Inflammatory macrophage (primary cell): ENCODE measurements at regions not wholly inside any gene's neighbourhood (a gene's known extent, or its start where the extent isn't known, plus 50 kb on each side); places are given as distances from the start of the nearest gene placed in this dataset.

Experiments used
- DNase-seq, 2 donors: peaks; one replicate each; pipeline ENCODE4 v3.0.0-alpha.2; 2020 to 2022

- DNase-seq = peak in 1 of 2 donors; percentile 1
These were observed 115.8 kb downstream of the MRPL14 start for GRCh38 chr6:44011350-44011920.

GRCh38 chr6:44010411-44011349 is 116.6 kb downstream of the MRPL14 start:
- DNase-seq = peak; percentile 58 to 91

DNA sequence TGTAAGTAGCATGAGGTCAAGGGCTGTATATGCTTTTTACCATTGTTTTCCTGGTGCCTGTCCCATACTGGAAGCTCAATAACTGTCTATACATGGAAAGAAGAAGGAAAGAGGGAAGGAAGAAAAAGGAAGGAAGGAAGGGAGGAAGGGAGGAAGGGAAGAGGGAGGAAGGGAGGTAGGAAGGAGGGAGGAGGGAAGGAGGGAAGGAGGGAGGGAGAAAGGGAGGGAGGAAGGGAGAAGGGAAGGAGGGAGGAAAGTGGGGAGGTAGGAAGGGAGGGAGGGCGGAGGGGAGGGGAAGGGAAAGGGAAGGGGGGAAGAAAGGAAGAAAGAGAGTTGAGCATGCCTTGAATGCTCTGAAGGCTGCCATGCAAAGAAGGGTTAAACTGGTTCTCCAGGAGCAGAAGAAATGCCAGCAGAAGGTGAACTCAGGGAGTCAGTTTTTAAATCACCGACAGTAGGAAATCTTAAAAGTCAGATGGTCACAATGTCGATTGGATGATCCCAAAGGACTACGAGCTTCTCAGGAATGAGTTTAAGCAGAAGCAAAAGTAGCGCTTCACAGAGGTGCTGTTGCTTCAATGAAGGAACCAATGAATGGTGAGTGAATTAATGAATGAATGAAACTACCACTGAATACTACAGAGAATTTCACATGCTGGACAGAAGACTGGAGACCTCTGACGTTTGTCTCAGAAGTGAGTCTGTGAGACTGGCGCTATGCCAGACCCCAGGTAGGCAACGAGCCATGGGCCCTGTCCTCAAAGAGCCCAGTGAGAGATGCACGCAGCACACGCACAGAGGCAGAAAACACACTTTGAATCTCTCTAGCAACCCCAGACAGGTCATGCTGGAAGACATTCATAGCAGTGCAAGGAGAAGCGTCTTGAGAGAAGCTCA is 117.6 kb downstream of the MRPL14 start:
- DNase-seq = no peak

- no peak for DNase-seq
These were observed 118.4 kb downstream of the MRPL14 start for GRCh38 chr6:44008821-44009370.

GRCh38 chr6:44007818-44008621 is 119.2 kb downstream of the MRPL14 start:
- no peak for DNase-seq

DNA sequence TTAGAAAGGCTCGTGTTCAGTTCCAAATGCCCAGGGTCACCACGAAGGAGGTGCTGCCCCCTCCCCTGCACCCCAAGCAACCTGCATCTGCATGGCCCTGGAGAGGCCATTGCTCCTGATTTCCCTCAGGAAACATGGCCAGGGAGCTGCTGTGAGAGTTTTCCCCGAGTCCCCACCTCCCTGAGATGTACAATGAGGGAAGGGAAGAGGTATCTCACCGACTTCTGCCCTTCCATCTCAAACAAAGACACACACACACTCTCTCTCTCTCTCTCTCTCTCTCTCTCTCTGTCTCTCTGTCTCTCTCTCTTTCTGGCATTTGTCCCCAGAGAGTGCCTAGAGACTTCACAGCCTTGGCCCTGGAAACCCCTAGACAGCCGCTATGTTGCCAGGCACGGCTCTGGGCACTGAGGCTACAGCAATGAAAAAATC is 120.4 kb downstream of the MRPL14 start:
- no peak for DNase-seq

GRCh38 chr6:44006123-44006871 is 121.0 kb downstream of the MRPL14 start:
- no peak for DNase-seq

DNA sequence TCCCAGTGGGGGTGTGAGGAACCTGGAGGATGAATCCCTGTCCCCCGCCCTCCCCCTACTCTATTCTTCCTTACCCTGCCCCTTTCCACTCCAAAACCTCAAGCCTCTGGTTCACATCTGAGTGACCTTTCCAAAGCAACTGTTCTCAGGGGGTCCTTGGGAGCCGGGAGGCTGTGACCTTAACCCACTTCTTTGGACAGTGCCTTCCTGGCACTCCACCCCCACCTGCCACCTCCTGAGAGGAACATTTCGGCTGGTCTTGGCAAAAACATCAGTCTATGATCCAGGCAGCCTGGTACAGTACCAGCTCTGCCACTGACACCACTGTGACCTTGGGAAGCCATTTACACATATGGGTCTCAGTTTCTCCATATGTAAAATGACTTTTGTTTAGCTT is 121.7 kb downstream of the MRPL14 start:
- no peak for DNase-seq

- DNase-seq = peak in 1 of 2 donors; percentile 21
These were observed 122.4 kb downstream of the MRPL14 start for GRCh38 chr6:44004625-44005506.

DNA sequence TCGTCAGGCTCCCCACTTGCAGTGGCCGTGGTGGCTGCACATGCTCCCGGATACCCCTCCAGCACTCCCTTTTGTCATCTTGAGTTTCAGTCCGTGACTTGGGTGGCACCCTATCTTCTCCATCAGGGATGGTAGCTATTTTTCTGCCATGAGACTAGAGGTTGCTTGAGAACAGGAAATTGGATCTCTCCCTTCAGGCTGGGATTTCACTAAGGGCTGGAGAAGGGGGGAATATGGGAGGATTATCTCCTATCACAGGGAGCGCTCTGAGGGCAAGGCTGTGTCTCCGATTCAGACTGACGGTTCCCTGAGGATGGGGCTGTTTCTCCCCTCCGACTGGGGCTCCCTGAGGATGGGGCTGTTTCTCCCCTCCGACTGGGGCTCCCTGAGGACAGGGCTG is 123.1 kb downstream of the MRPL14 start:
- no peak for DNase-seq

- no peak for DNase-seq
These were observed 123.7 kb downstream of the MRPL14 start for GRCh38 chr6:44003345-44004061.

DNA sequence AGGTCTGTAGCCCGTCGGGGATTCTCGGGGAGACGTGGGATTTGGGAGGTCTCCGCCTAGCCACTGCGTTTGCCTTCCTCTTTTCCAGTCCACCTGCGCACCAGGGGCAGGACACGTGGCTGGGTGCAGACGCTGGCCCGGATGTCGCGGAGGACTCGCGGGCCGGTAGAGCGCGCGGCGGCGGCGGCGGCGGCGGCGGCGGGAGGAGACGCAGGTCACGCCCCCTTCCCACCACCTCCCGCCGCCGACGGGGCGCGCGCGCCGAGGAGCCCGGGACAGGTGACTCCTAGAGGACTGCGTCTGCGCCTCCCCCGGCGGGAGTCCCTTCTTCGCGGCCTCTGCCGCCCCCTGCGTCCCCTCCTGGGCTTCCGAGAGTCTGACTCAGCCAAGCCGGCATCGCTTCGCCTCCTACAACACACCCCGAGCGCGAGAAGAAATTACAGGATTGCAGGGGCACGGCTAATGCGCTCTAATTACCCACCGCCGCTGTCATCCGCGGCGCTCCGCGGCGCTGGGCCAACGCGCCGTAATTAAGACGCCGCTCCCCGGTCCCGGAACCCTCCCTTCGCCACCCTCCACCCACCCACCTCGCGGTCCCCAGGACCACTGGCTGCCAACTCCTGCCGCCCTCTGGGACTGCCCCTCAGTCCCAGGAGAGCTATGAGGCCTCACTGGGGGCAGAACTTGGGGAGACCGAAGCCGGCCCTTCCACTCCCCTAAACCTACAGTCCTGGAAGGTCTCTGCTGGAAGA is 124.5 kb downstream of the MRPL14 start:
- peak in 1 of 2 donors; percentile 28 for DNase-seq

DNA sequence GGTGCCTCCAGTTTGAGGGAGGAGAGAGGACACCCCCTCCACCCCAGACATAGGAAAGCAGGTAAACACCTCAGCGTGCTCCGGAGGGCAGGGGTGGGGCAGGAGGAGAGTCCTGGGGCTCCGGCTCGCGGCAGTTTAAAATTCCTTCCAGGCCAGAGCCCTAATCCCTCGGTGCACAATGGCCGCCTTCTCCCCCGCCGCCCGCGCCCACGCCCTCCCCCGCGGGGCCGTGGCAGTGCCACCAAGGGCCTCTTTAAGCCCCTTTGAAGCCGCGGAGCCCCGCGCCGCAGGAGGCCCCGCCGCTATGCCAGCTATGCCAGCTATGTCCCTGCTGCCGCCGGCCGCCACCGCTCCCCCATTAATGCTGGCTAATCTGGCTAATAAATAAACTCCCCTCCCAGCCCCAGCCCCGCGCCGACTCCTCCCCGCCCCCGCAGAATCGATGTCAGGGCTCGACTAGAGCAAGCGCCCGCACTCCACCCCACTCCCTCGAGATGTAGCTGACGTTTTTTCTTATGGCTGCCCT is 125.1 kb downstream of the MRPL14 start:
- no peak for DNase-seq

DNA sequence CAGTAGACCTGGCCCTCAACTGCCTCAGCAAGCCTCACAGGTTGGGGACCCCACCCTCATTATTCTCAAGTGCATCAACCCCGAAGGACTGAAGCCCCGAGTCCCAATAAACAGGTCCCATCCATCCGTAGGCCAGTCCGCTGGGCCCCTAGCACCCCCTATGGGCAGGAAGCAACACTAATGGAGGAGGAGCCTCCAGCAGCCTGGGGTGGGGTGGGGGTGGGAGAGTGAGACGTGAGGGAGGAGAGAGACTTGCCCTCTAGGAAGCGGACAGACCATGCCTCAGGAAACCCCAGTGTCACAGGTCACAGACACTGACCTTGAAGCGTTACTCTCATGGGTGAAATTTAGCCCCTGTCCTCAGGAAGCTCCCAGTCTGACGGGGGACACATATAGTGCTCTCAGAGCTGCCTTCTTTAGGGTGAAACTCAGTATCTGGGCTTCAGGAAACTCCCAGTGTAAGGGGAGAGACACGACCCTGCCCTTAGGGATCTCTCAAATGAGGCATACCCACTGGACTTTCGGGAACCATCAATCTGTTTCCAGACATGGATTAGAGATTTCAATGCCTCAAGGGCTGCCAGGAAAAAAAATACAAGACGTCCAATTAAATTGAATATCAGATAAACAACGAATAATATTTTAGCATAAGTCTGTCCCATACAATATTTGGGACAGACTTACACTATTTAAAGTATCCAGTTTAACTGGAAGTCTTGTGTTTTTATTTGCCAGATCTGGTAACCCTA is 125.8 kb downstream of the MRPL14 start:
- DNase-seq = no peak

- DNase-seq = peak; percentile 42 to 68
These were observed 126.9 kb downstream of the MRPL14 start for GRCh38 chr6:44000164-44000842.

DNA sequence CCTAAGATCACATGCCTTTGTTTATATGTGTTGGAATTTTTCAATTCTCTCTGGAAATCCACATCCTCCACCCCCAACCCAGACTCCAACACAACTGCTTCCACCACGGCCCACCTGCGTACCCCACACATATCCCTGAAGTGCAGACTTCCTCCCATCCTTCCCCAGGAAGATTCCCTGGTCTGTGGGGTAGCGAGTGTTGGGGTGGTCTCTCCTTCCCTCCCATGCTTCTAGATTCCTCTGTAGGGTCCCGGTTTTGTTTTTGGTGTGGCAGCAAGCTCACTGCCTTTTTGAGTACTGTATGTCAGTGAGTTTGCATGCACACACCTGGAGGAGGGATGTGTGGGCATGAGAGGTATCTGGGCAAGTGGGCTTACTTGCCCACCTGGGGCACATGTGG is 127.6 kb downstream of the MRPL14 start:
- DNase-seq = no peak
